MM.1S (cell line): ENCODE measurements at regions not wholly inside any gene's neighbourhood (a gene's known extent, or its start where the extent isn't known, plus 50 kb on each side); places are given as distances from the start of the nearest gene placed in this dataset.
"Not testable (repeated sequence)": the region's sequence is repeated elsewhere in the genome, so short reads cannot be mapped to it uniquely, and the experiment has no call there.

Source experiments
- DNase-seq: peaks from one replicate; pipeline ENCODE4 v3.0.0-alpha.2; 2015
- H2AFZ ChIP-seq: fragments of 300-600 bp; sonication (generic); 2 replicates; pipeline ENCODE4 v1.6.0; 2016; ENCODE audit warnings: antibody characterized with exemption, low read length
- H3F3A ChIP-seq: fragments of 300-600 bp; sonication (generic); 2 replicates; pipeline ENCODE4 v1.6.1; 2016; ENCODE audit warnings: mild to moderate bottlenecking, antibody characterized with exemption, low read length, moderate library complexity, mixed read lengths; ENCODE audit not compliant: insufficient read depth
- H3K27ac ChIP-seq: fragments of 300-600 bp; sonication (generic); 2 replicates; pipeline ENCODE4 v1.5.1; 2016; ENCODE audit warnings: mild to moderate bottlenecking, low read length
- H3K27me3 ChIP-seq: fragments of 300-600 bp; sonication (generic); replicated peaks from 2 replicates; pipeline ENCODE4 v1.6.0; 2016; ENCODE audit warnings: low read length; ENCODE audit not compliant: insufficient read depth
- H3K36me3 ChIP-seq: fragments of 300-600 bp; sonication (generic); replicated peaks from 2 replicates; pipeline ENCODE4 v1.6.1; 2016; ENCODE audit warnings: mild to moderate bottlenecking, low read length, mixed read lengths; ENCODE audit not compliant: insufficient read depth
- H3K4me1 ChIP-seq: fragments of 300-600 bp; sonication (generic); 2 replicates; pipeline ENCODE4 v1.6.1; 2016; ENCODE audit warnings: low read length, mixed read lengths
- H3K4me2 ChIP-seq: fragments of 300-600 bp; sonication (generic); 2 replicates; pipeline ENCODE4 v1.6.0; 2016; ENCODE audit warnings: low read depth, low read length
- H3K4me3 ChIP-seq: fragments of 300-600 bp; sonication (generic); 2 replicates; pipeline ENCODE4 v1.5.1; 2016; ENCODE audit warnings: low read length, mixed read lengths
- H3K79me2 ChIP-seq: fragments of 300-600 bp; sonication (generic); 2 replicates; pipeline ENCODE4 v1.6.1; 2016; ENCODE audit warnings: mixed run types, low read length, mixed read lengths
- H3K9ac ChIP-seq: fragments of 300-600 bp; sonication (generic); 2 replicates; pipeline ENCODE4 v1.6.1; 2016; ENCODE audit warnings: low read length, mixed read lengths
- H3K9me2 ChIP-seq: fragments of 300-600 bp; sonication (generic); replicated peaks from 2 replicates; pipeline ENCODE4 v1.6.1; 2016; ENCODE audit warnings: mild to moderate bottlenecking, low read length, mixed read lengths; ENCODE audit not compliant: insufficient read depth
- H3K9me3 ChIP-seq: fragments of 300-600 bp; sonication (generic); replicated peaks from 2 replicates; pipeline ENCODE4 v1.6.1; 2016; ENCODE audit warnings: mild to moderate bottlenecking, low read length, mixed read lengths; ENCODE audit not compliant: insufficient read depth
- H4K20me1 ChIP-seq: fragments of 300-600 bp; sonication (generic); 2 replicates; pipeline ENCODE4 v1.6.1; 2016; ENCODE audit warnings: mild to moderate bottlenecking, low read length, moderate library complexity, mixed read lengths; ENCODE audit not compliant: insufficient read depth
- EZH2 ChIP-seq: fragments of 300-600 bp; sonication (generic); optimal IDR thresholded peaks from 2 replicates; pipeline ENCODE3; 2017; ENCODE audit warnings: low read depth, mild to moderate bottlenecking, antibody characterized with exemption, low read length, mixed read lengths
- EZH2phosphoT487 ChIP-seq: fragments of 300-600 bp; sonication (generic); IDR thresholded peaks from 2 replicates; pipeline ENCODE4 v1.6.1; 2018; ENCODE audit warnings: antibody characterized with exemption, low read length
- TF ChIP-seq, protein P1 (sequence below): fragments of 300-600 bp; sonication (generic); IDR thresholded peaks from 2 replicates; pipeline ENCODE4 v1.5.1; 2016; ENCODE audit warnings: antibody characterized with exemption, low read length, mixed read lengths

DNA sequence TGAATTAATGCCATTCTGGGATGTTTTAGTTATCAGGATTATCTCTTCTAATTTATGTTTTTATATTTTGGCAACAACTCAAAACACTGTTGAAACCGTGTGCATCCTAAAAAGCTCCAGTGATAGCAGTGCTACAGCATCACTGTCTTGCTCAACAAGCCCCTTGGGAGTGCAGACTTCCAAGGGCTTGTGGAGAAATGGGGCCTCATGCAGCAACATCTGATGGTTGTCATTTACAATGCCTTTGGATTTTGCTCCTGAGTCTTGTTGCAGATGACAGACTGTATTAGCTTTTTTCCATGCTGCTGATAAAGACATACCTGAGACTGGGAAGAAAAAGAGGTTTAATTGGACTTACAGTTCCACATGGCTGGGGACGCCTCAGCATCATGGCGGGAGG, 515.4 kb downstream of the NEBL start:
- no peaks in the 10 kb centered on the region for H3K27me3 ChIP-seq
- H3K4me1 ChIP-seq, result no peaks in the 10 kb centered on the region
- no peaks in the 10 kb centered on the region for H3F3A ChIP-seq
- no peaks in the 10 kb centered on the region for H4K20me1 ChIP-seq
- H3K79me2 ChIP-seq, result no peaks in the 10 kb centered on the region
- no peak overlapping the region for H3K27ac ChIP-seq
- TF ChIP-seq EZH2 (no peak), EZH2phosphoT487 (no peak)
- TF ChIP-seq, protein P1, sequence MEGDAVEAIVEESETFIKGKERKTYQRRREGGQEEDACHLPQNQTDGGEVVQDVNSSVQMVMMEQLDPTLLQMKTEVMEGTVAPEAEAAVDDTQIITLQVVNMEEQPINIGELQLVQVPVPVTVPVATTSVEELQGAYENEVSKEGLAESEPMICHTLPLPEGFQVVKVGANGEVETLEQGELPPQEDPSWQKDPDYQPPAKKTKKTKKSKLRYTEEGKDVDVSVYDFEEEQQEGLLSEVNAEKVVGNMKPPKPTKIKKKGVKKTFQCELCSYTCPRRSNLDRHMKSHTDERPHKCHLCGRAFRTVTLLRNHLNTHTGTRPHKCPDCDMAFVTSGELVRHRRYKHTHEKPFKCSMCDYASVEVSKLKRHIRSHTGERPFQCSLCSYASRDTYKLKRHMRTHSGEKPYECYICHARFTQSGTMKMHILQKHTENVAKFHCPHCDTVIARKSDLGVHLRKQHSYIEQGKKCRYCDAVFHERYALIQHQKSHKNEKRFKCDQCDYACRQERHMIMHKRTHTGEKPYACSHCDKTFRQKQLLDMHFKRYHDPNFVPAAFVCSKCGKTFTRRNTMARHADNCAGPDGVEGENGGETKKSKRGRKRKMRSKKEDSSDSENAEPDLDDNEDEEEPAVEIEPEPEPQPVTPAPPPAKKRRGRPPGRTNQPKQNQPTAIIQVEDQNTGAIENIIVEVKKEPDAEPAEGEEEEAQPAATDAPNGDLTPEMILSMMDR, result no peak
- no peaks in the 10 kb centered on the region for H3K9me3 ChIP-seq
- H3K9ac ChIP-seq, result no peak overlapping the region
- H2AFZ ChIP-seq, result no peak overlapping the region
- no peaks in the 10 kb centered on the region for H3K36me3 ChIP-seq
- H3K4me3 ChIP-seq, result no peak overlapping the region
- no peak overlapping the region for H3K4me2 ChIP-seq
- H3K9me2 ChIP-seq, result no peaks in the 10 kb centered on the region
- no peak for DNase-seq

DNA sequence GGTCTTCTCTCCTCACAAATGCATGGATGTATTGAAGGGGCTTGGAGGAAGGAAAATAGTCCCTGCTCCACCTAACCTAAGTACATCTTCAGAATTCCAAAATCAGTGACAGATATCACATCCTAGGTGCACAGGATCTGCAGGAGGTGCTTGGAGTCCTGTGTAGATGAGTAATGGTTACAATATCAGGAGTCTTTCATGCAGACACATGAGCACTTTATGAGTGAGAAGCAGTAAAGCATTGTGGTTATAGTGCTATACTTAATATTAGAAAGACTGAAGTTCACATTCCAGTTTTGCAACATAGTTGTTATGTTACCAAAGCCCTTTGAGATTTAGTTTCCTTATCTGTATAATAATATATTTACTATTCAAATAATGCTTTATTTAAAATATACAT, 516.7 kb downstream of the NEBL start:
- no peaks in the 10 kb centered on the region for H3K9me2 ChIP-seq
- no peak overlapping the region for H3K9ac ChIP-seq
- H3K4me3 ChIP-seq, result no peak overlapping the region
- H3F3A ChIP-seq, result no peaks in the 10 kb centered on the region
- no peak for TF ChIP-seq EZH2phosphoT487
- TF ChIP-seq, protein P1, result no peak
- TF ChIP-seq EZH2, result no peak
- H4K20me1 ChIP-seq, result no peaks in the 10 kb centered on the region
- no peaks in the 10 kb centered on the region for H3K27me3 ChIP-seq
- H3K79me2 ChIP-seq, result no peaks in the 10 kb centered on the region
- no peak overlapping the region for H2AFZ ChIP-seq
- no peak overlapping the region for H3K4me2 ChIP-seq
- H3K27ac ChIP-seq, result no peak overlapping the region
- H3K4me1 ChIP-seq, result no peaks in the 10 kb centered on the region
- no peak for DNase-seq
- no peaks in the 10 kb centered on the region for H3K9me3 ChIP-seq
- no peaks in the 10 kb centered on the region for H3K36me3 ChIP-seq

DNA sequence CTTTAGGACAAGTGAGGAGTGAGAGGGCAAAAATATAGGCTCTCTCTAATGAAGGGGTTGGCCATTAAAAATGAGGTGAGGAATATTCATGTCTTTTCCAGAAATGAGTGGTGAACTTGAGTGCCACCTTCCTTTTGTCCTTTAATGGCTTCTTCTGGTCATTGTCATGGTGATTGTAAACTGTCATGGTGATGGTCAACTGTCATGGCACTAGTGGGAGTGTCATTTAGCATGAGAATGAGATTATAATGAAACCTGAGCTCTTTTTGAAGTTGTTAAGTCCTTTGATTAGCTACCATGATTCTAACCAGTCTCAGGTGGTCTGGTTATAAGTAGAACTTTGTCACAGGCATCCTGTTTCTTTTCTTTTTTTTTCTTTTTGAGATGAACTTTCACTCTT, 524.4 kb downstream of the NEBL start:
- Histone ChIP-seq H3K9me3 (no peaks in the 10 kb centered on the region), H4K20me1 (no peaks in the 10 kb centered on the region), H3K79me2 (no peaks in the 10 kb centered on the region), H2AFZ (no peak overlapping the region), H3K4me3 (no peak overlapping the region), H3K4me2 (no peak overlapping the region), H3K9me2 (no peaks in the 10 kb centered on the region), H3K36me3 (no peaks in the 10 kb centered on the region), H3K9ac (no peak overlapping the region), H3F3A (no peaks in the 10 kb centered on the region), H3K27ac (no peak overlapping the region), H3K27me3 (no peaks in the 10 kb centered on the region), H3K4me1 (no peaks in the 10 kb centered on the region)
- no peak for DNase-seq
- TF ChIP-seq, protein P1, result no peak
- no peak for TF ChIP-seq EZH2phosphoT487
- TF ChIP-seq EZH2, result no peak

DNA sequence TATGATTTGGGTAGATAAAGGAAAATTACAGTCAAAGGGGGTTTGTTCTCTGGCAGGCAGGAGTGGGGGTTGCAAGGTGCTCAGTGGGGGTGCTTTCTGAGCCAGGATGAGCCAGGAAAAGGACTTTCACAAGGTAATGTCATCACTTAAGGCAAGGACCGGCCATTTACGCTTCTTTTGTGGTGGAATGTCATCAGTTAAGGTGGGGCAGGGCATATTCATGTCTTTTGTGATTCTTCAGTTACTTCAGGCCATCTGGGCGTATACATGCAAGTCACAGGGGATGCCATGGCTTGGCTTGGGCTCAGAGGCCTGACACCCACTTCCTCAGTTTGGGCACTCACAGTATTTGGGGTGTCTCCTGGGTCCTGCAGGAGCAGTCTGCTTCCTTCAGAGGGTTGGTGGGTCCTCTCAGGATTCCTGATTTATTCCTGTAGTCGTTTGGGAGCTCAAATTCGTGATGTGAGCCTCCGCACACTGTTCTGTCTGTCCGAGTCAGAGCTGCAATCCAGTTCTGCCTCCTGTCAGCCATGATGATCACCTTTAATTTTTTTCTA, 526.1 kb downstream of the NEBL start:
- H3K4me2 ChIP-seq, H3K9me2 ChIP-seq, H4K20me1 ChIP-seq, H3K79me2 ChIP-seq, H3K4me3 ChIP-seq, H3K9ac ChIP-seq, H3K27ac ChIP-seq, H3K27me3 ChIP-seq, DNase-seq, H2AFZ ChIP-seq, H3F3A ChIP-seq, H3K4me1 ChIP-seq, H3K36me3 ChIP-seq, H3K9me3 ChIP-seq: not testable (repeated sequence)
